Thoracic aorta (tissue), 2 donors: ENCODE measurements at regions not wholly inside any gene's neighbourhood (a gene's known extent, or its start where the extent isn't known, plus 50 kb on each side); places are given as distances from the start of the nearest gene placed in this dataset.
"Not testable (repeated sequence)": the region's sequence is repeated elsewhere in the genome, so short reads cannot be mapped to it uniquely, and the experiment has no call there.

Experiments
- ATAC-seq: fragments of 150-250 bp; one replicate; pipeline ENCODE4 v1.8.0; 2017; ENCODE audit warnings: low read depth; ENCODE audit not compliant: insufficient number of reproducible peaks, low FRiP score
- DNase-seq: peaks from one replicate; pipeline ENCODE4 v3.0.0-alpha.2; 2020; ENCODE audit warnings: low spot score
- H3K27ac ChIP-seq, 2 donors: fragments of 200-600 bp; sonication (generic); 1 replicate in 1 of 2; 2 replicates in 1 of 2; pipeline ENCODE4 v1.5.1; 2016; ENCODE audit warnings: mild to moderate bottlenecking in 2 of 2, moderate library complexity in 2 of 2
- H3K27me3 ChIP-seq: fragments of 200-600 bp; sonication (generic); replicated peaks from 2 replicates; pipeline ENCODE4 v1.6.0; 2016; ENCODE audit warnings: mild to moderate bottlenecking; ENCODE audit not compliant: insufficient read depth
- H3K36me3 ChIP-seq: fragments of 200-600 bp; sonication (generic); one replicate; pipeline ENCODE4 v1.5.1; 2016
- H3K4me1 ChIP-seq, 2 donors: fragments of 200-600 bp; sonication (generic); 1 replicate in 1 of 2; 2 replicates in 1 of 2; pipeline versions ENCODE4 v1.5.1 to v1.6.0; 2016; ENCODE audit warnings: low read depth in 2 of 2, mild to moderate bottlenecking in 1 of 2; ENCODE audit not compliant: control insufficient read depth in 1 of 2
- H3K4me3 ChIP-seq: fragments of 200-600 bp; sonication (generic); 2 replicates; pipeline ENCODE4 v1.5.1; 2016; ENCODE audit warnings: mild to moderate bottlenecking
- H3K9me3 ChIP-seq: fragments of 200-600 bp; sonication (generic); 2 replicates; pipeline ENCODE4 v1.5.1; 2016
- TF ChIP-seq, protein P1 (sequence below): fragments of 200-600 bp; sonication (generic); IDR thresholded peaks from one replicate; pipeline ENCODE4 v1.5.1; 2019; ENCODE audit warnings: antibody characterized with exemption

DNA sequence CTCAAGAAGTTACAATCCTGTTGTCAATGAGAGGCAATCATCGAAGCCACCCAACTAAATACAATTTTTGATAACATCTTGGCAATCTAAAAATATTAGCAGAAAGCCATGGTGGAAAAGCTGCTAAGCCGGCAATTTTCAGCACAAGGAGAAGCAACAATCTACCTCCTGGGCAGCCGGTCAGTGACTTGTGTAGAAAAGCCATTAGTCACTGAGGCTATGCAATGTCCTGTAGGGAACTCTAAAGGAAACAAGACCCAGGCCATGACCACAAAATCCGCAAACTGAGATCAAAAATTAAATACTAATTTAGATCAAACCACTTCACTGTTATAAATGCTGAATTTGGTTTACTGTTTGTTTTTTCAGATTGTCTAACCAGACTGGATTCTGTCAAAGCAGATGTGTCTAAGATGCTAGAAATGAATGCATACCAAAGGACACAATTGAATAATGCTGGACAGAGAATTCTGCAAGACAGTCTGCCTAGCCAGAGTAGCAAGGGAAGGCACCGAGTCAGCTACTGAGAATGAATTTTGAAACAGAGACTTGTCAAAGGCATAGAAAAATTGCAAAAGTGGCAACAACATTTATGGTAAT lies 384.8 kb downstream of the PRELID2 start:
- ATAC-seq (no peak), DNase-seq (no peak)
- TF ChIP-seq, protein P1, sequence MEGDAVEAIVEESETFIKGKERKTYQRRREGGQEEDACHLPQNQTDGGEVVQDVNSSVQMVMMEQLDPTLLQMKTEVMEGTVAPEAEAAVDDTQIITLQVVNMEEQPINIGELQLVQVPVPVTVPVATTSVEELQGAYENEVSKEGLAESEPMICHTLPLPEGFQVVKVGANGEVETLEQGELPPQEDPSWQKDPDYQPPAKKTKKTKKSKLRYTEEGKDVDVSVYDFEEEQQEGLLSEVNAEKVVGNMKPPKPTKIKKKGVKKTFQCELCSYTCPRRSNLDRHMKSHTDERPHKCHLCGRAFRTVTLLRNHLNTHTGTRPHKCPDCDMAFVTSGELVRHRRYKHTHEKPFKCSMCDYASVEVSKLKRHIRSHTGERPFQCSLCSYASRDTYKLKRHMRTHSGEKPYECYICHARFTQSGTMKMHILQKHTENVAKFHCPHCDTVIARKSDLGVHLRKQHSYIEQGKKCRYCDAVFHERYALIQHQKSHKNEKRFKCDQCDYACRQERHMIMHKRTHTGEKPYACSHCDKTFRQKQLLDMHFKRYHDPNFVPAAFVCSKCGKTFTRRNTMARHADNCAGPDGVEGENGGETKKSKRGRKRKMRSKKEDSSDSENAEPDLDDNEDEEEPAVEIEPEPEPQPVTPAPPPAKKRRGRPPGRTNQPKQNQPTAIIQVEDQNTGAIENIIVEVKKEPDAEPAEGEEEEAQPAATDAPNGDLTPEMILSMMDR: no peak
- H3K27ac ChIP-seq: no peak overlapping the region
- no peak overlapping the region for H3K4me3 ChIP-seq
- no peaks in the 10 kb centered on the region for H3K27me3 ChIP-seq
- H3K4me1 ChIP-seq: no peaks in the 10 kb centered on the region
- H3K9me3 ChIP-seq: no peaks in the 10 kb centered on the region
- H3K36me3 ChIP-seq: no peaks in the 10 kb centered on the region

DNA sequence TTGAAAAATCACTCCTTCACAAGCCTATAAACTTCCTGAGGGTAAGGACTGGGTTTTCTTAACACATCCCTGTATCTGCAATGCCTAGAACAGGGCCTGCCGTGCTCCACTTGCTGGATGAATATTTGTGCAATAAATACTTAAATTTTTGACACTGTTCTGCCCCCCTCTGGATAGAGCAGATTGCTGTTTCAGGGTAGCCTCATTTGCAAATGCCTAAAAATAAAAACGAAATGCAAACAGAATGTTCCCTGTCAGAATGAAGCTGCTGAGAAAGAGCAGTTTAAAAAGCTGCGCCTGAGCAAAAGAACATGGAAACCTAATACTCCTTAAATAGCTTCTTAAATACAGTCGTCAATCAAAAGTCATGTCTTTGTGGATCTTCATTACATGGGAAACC lies 385.3 kb downstream of the PRELID2 start:
- ATAC-seq (no peak), DNase-seq (no peak)
- Histone ChIP-seq H3K27me3 (no peaks in the 10 kb centered on the region), H3K27ac (no peak overlapping the region), H3K9me3 (no peaks in the 10 kb centered on the region), H3K36me3 (no peaks in the 10 kb centered on the region), H3K4me1 (no peaks in the 10 kb centered on the region), H3K4me3 (no peak overlapping the region)
- TF ChIP-seq, protein P1: no peak

- not testable (repeated sequence) for H3K27ac ChIP-seq, H3K4me3 ChIP-seq, H3K9me3 ChIP-seq, ATAC-seq, DNase-seq, H3K36me3 ChIP-seq, H3K4me1 ChIP-seq, H3K27me3 ChIP-seq
Observed at GRCh38 chr5:145446875-145447274, 388.3 kb downstream of the PRELID2 start.

DNA sequence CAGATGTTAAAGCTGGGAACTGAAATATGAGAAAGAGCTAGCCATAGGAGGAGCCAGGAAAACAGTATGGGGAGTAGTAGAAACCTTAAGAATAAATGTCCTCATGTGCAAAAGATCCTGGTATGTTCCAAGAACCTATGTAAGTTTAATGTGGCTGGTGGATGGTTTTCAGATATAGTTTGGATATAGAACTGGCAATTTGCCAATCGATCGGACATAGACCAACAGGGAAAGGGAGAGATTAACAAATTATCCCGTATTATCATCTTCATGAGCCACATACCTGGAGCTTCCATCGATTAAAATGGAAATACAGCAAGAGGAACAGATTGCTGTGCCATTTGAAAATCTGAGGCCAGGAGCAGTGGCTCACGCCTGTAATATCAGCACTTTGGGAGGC lies 388.7 kb downstream of the PRELID2 start:
- H3K4me3 ChIP-seq: no peak overlapping the region
- TF ChIP-seq, protein P1: no peak
- ATAC-seq (no peak), DNase-seq (no peak)
- H3K27me3 ChIP-seq: no peaks in the 10 kb centered on the region
- no peaks in the 10 kb centered on the region for H3K36me3 ChIP-seq
- H3K27ac ChIP-seq: no peak overlapping the region
- H3K4me1 ChIP-seq: no peaks in the 10 kb centered on the region
- no peaks in the 10 kb centered on the region for H3K9me3 ChIP-seq

- no peaks in the 10 kb centered on the region for H3K4me1 ChIP-seq
- no peak overlapping the region for H3K4me3 ChIP-seq
- H3K36me3 ChIP-seq: no peaks in the 10 kb centered on the region
- H3K27ac ChIP-seq: no peak overlapping the region
- H3K27me3 ChIP-seq: no peaks in the 10 kb centered on the region
- TF ChIP-seq, protein P1: no peak
- no peak for DNase-seq
- no peak for ATAC-seq
- no peaks in the 10 kb centered on the region for H3K9me3 ChIP-seq
Observed at GRCh38 chr5:145445027-145445426, 390.1 kb downstream of the PRELID2 start.

DNA sequence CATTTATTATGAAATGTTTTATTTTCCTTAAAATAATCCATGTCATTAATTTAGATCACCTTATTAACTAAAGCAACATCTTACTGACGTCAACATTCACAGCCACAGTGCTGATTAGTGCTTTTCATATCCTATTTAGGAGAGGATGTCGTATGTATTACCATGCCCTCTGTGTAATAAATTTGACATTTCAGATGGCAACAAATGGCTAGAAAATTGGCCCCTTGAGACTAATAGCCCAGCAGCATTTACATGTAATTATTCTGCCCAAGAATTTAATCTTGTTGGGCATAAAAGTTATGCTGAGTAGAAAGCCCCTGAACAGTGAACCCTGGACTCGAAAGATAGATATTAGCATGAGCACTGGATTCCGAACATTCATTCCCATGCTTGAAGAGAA lies 391.2 kb downstream of the PRELID2 start:
- Histone ChIP-seq H3K27ac (no peak overlapping the region), H3K9me3 (no peaks in the 10 kb centered on the region), H3K4me1 (no peaks in the 10 kb centered on the region), H3K4me3 (no peak overlapping the region), H3K27me3 (no peaks in the 10 kb centered on the region), H3K36me3 (no peaks in the 10 kb centered on the region)
- TF ChIP-seq, protein P1: no peak
- no peak for DNase-seq
- no peak for ATAC-seq
